ENCODE measurements at regions not wholly inside any gene's neighbourhood (a gene's known extent, or its start where the extent isn't known, plus 50 kb on each side); places are given as distances from the start of the nearest gene placed in this dataset.

DNA sequence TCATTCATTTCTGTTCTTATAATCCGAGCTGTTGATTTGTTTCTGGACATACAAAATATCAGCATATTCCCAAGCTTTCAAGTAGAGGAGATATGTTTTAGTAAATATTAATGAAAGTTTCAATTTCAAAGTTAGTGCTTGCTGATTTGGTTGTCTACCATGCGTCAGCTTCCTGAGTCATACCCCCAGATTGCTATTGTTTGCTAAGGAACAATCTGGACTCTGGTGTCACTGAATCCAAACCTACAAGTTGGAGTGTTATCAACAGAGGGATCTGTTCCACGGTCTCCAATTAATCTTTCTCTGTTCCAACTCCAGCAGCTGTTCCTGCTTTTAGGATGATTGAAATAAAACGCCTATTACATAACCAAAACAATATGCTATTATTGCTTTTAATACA, 96.1 kb upstream of the FAM9A start:
- TF ChIP-seq, protein P1, sequence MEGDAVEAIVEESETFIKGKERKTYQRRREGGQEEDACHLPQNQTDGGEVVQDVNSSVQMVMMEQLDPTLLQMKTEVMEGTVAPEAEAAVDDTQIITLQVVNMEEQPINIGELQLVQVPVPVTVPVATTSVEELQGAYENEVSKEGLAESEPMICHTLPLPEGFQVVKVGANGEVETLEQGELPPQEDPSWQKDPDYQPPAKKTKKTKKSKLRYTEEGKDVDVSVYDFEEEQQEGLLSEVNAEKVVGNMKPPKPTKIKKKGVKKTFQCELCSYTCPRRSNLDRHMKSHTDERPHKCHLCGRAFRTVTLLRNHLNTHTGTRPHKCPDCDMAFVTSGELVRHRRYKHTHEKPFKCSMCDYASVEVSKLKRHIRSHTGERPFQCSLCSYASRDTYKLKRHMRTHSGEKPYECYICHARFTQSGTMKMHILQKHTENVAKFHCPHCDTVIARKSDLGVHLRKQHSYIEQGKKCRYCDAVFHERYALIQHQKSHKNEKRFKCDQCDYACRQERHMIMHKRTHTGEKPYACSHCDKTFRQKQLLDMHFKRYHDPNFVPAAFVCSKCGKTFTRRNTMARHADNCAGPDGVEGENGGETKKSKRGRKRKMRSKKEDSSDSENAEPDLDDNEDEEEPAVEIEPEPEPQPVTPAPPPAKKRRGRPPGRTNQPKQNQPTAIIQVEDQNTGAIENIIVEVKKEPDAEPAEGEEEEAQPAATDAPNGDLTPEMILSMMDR (conservative IDR thresholded peaks at IDR 0.05; ENCODE audit: low read depth in 2 of 2) = no peak
- TF ChIP-seq, protein P2, sequence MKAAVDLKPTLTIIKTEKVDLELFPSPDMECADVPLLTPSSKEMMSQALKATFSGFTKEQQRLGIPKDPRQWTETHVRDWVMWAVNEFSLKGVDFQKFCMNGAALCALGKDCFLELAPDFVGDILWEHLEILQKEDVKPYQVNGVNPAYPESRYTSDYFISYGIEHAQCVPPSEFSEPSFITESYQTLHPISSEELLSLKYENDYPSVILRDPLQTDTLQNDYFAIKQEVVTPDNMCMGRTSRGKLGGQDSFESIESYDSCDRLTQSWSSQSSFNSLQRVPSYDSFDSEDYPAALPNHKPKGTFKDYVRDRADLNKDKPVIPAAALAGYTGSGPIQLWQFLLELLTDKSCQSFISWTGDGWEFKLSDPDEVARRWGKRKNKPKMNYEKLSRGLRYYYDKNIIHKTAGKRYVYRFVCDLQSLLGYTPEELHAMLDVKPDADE (IDR thresholded peaks at IDR 0.05) = no peak
- TF ChIP-seq POLR2AphosphoS5 (IDR thresholded peaks at IDR 0.05; ENCODE audit: low read depth) (no peak), REST (IDR thresholded peaks at IDR 0.05; ENCODE audit: unreplicated experiment) (no peak), EZH2phosphoT487 (IDR thresholded peaks at IDR 0.05; ENCODE audit: unreplicated experiment) (no peak), EZH2 (IDR thresholded peaks at IDR 0.05; ENCODE audit: low read depth, unreplicated experiment) (no peak), STAT1 (IDR thresholded peaks at IDR 0.05; ENCODE audit: unreplicated experiment) (no peak), ZNF331 (CRISPR knock-in tag; IDR thresholded peaks at IDR 0.05; ENCODE audit: low read depth) (no peak), JUNB (IDR thresholded peaks at IDR 0.05; ENCODE audit: unreplicated experiment) (no peak), CREB1 (CRISPR knock-in tag; IDR thresholded peaks at IDR 0.05; ENCODE audit: low read depth) (no peak), NANOG (IDR thresholded peaks at IDR 0.05; ENCODE audit: borderline replicate concordance) (no peak), ZNF462 (CRISPR knock-in tag; IDR thresholded peaks at IDR 0.05) (no peak), ZNF114 (CRISPR knock-in tag; IDR thresholded peaks at IDR 0.05) (no peak)
